ENCODE measurements at regions not wholly inside any gene's neighbourhood (a gene's known extent, or its start where the extent isn't known, plus 50 kb on each side); places are given as distances from the start of the nearest gene placed in this dataset.

- no peak for TF ChIP-seq CTCF (IDR thresholded peaks at IDR 0.05; ENCODE audit: low read depth, low read length, poor library complexity, severe bottlenecking)
- TF ChIP-seq EZH2phosphoT487 (IDR thresholded peaks at IDR 0.05; ENCODE audit: borderline replicate concordance, low read length) = no peak
Measured at GRCh38 chr5:61652916-61653315, 320.9 kb downstream of the ZSWIM6 start.

Data from DOHH2 (cell line).